HEK293 (cell line): ENCODE measurements at regions not wholly inside any gene's neighbourhood (a gene's known extent, or its start where the extent isn't known, plus 50 kb on each side); places are given as distances from the start of the nearest gene placed in this dataset.

Experiments used
- CTCF ChIA-PET: fragments of 350-600 bp; formaldehyde crosslinking; extraction: SDS; loops from one replicate; lab custom pipeline; 2021; ENCODE audit warnings: antibody characterized with exemption; lab: Yijun Ruan, JAX
- POLR2A ChIA-PET: fragments of 300-600 bp; formaldehyde crosslinking; extraction: SDS; loops from one replicate; lab custom pipeline; 2020; ENCODE audit warnings: antibody characterized with exemption, inconsistent platforms; lab: Yijun Ruan, JAX
- H3K27ac ChIP-seq: fragments of 200-500 bp; sonication (Bioruptor generic); 2 replicates; pipeline ENCODE4 v1.5.1; 2014; ENCODE audit warnings: low read depth, low read length, control low read depth, inconsistent platforms; ENCODE audit errors: extremely low read depth
- H3K36me3 ChIP-seq, 2 experiments: fragments of 200-500 bp in 1 of 2; sonication (Bioruptor generic) in 1 of 2; 1 replicate in 1 of 2; 2 replicates in 1 of 2; pipeline ENCODE4 v1.5.1; 2014 to 2017; ENCODE audit warnings: inconsistent platforms in 2 of 2, low read length in 2 of 2; ENCODE audit not compliant: control insufficient read depth in 2 of 2, insufficient read depth in 1 of 2
- H3K4me1 ChIP-seq: fragments of 200-500 bp; sonication (Bioruptor generic); 2 replicates; pipeline ENCODE4 v1.5.1; 2014; ENCODE audit warnings: mild to moderate bottlenecking, low read length, inconsistent platforms; ENCODE audit not compliant: control insufficient read depth, insufficient read depth
- H3K4me3 ChIP-seq: 2 replicates; pipeline ENCODE4 v1.5.1; 2011; ENCODE audit warnings: low read depth, mild to moderate bottlenecking, control low read depth, low read length, moderate library complexity
- H3K9me3 ChIP-seq: fragments of 200-500 bp; sonication (Bioruptor generic); 2 replicates; pipeline ENCODE4 v1.5.1; 2014; ENCODE audit warnings: low read depth, low read length, inconsistent platforms; ENCODE audit not compliant: control insufficient read depth, insufficient read depth
- FEZF1 ChIP-seq: fragments of 450-650 bp; formaldehyde crosslinking; IDR thresholded peaks from 2 replicates; pipeline ENCODE4 v1.5.1; 2016; ENCODE audit warnings: missing biosample characterization, missing genetic modification characterization
- KLF1 ChIP-seq: fragments of 450-650 bp; formaldehyde crosslinking; IDR thresholded peaks from 2 replicates; pipeline ENCODE4 v1.5.1; 2016; ENCODE audit warnings: missing biosample characterization, missing genetic modification characterization
- ZBTB17 ChIP-seq: fragments of 450-650 bp; formaldehyde crosslinking; IDR thresholded peaks from 2 replicates; pipeline ENCODE4 v1.5.1; 2016; ENCODE audit warnings: missing biosample characterization, missing genetic modification characterization
- ZNF2 ChIP-seq: fragments of 450-650 bp; formaldehyde crosslinking; IDR thresholded peaks from 2 replicates; pipeline ENCODE4 v1.5.1; 2016; ENCODE audit warnings: missing biosample characterization, missing genetic modification characterization
- ZNF274 ChIP-seq, 2 experiments: fragments of 200-500 bp in 1 of 2; fragments of 450-650 bp in 1 of 2; sonication (Bioruptor generic) in 1 of 2; formaldehyde crosslinking in 1 of 2; IDR thresholded peaks; 2 replicates each; pipeline versions ENCODE4 v1.5.1 to v1.6.1; 2014 to 2016; ENCODE audit warnings: borderline replicate concordance in 1 of 2, inconsistent platforms in 1 of 2, low read length in 1 of 2, missing biosample characterization in 1 of 2, missing genetic modification characterization in 1 of 2
- ZNF391 ChIP-seq: fragments of 450-650 bp; formaldehyde crosslinking; IDR thresholded peaks from 2 replicates; pipeline ENCODE4 v1.5.1; 2016; ENCODE audit warnings: low read depth, missing biosample characterization, missing genetic modification characterization, borderline replicate concordance
- ZNF510 ChIP-seq: fragments of 450-650 bp; formaldehyde crosslinking; IDR thresholded peaks from 2 replicates; pipeline ENCODE4 v1.5.1; 2018; ENCODE audit warnings: mild to moderate bottlenecking, missing genetic modification characterization, missing biosample characterization; ENCODE audit not compliant: insufficient replicate concordance
- ZNF596 ChIP-seq: fragments of 450-650 bp; IDR thresholded peaks from 2 replicates; pipeline ENCODE4 v1.5.0; 2018; ENCODE audit warnings: missing biosample characterization, mild to moderate bottlenecking, missing genetic modification characterization, moderate library complexity
- ZNF701 ChIP-seq: fragments of 450-650 bp; formaldehyde crosslinking; IDR thresholded peaks from 2 replicates; pipeline ENCODE4 v1.5.1; 2016; ENCODE audit warnings: missing biosample characterization, missing genetic modification characterization
- ZNF747 ChIP-seq: fragments of 450-650 bp; formaldehyde crosslinking; IDR thresholded peaks from 2 replicates; pipeline ENCODE4 v1.5.1; 2016; ENCODE audit warnings: missing biosample characterization, missing genetic modification characterization
- ZNF785 ChIP-seq: fragments of 450-650 bp; formaldehyde crosslinking; IDR thresholded peaks from 2 replicates; pipeline ENCODE4 v1.5.1; 2016; ENCODE audit warnings: missing biosample characterization, missing genetic modification characterization
- TF ChIP-seq, protein P1 (sequence below): fragments of 450-650 bp; IDR thresholded peaks from 2 replicates; pipeline ENCODE4 v1.5.1; 2018; ENCODE audit warnings: missing biosample characterization, missing genetic modification characterization
- TF ChIP-seq, protein P2 (sequence below): fragments of 450-650 bp; formaldehyde crosslinking; IDR thresholded peaks from 2 replicates; pipeline ENCODE4 v1.5.1; 2016; ENCODE audit warnings: missing biosample characterization, missing genetic modification characterization
- TF ChIP-seq, protein P3 (sequence below): fragments of 450-650 bp; formaldehyde crosslinking; IDR thresholded peaks from 2 replicates; pipeline ENCODE4 v1.5.1; 2016; ENCODE audit warnings: missing biosample characterization, missing genetic modification characterization
- TF ChIP-seq, protein P4 (sequence below): fragments of 450-650 bp; formaldehyde crosslinking; IDR thresholded peaks from 2 replicates; pipeline ENCODE4 v1.5.1; 2016; ENCODE audit warnings: missing biosample characterization, missing genetic modification characterization

DNA sequence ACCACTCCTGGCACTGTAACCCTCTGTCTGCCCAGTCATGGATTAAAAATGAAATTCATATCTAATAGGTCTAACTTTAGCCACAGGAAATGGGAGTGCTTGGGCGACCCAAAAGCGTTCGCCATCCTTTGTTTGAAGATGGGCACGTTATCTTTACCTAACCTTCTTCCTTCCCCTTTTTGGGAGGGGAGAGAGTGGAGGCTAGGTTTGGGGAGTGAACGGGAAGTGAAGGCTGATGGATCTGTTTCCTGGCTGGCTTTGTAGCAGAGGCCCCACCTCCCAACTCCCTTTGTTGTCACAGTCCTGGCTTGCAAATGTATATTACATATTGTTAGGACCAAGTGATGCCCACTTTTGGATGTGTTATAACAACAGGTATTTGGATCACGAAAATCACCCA is 98.1 kb upstream of the ARHGEF3 start:
- H3K36me3 ChIP-seq, result no peaks in the 10 kb centered on the region
- H3K27ac ChIP-seq, result no peak overlapping the region
- no peaks in the 10 kb centered on the region for H3K4me1 ChIP-seq
- CTCF ChIA-PET, result interaction anchor here (0.6 kb wide), 1 partner anchor 15 kb away, joined by 3 read pairs; no protein-coding TSS in a partner anchor
- POLR2A ChIA-PET, result no interaction called here
- H3K9me3 ChIP-seq, result no peaks in the 10 kb centered on the region
- no peak overlapping the region for H3K4me3 ChIP-seq
- TF ChIP-seq, protein P1, sequence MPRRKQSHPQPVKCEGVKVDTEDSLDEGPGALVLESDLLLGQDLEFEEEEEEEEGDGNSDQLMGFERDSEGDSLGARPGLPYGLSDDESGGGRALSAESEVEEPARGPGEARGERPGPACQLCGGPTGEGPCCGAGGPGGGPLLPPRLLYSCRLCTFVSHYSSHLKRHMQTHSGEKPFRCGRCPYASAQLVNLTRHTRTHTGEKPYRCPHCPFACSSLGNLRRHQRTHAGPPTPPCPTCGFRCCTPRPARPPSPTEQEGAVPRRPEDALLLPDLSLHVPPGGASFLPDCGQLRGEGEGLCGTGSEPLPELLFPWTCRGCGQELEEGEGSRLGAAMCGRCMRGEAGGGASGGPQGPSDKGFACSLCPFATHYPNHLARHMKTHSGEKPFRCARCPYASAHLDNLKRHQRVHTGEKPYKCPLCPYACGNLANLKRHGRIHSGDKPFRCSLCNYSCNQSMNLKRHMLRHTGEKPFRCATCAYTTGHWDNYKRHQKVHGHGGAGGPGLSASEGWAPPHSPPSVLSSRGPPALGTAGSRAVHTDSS (tag by site-specific recombination), result no peak
- no peak for TF ChIP-seq ZNF510 (tag by site-specific recombination)
- TF ChIP-seq ZNF274 (IDR thresholded peaks at IDR 0.05; ENCODE audit: low read length), result no peak
- TF ChIP-seq ZNF274 (tag by site-specific recombination; IDR thresholded peaks at IDR 0.05; ENCODE audit: borderline replicate concordance), result no peak
- TF ChIP-seq, protein P2, sequence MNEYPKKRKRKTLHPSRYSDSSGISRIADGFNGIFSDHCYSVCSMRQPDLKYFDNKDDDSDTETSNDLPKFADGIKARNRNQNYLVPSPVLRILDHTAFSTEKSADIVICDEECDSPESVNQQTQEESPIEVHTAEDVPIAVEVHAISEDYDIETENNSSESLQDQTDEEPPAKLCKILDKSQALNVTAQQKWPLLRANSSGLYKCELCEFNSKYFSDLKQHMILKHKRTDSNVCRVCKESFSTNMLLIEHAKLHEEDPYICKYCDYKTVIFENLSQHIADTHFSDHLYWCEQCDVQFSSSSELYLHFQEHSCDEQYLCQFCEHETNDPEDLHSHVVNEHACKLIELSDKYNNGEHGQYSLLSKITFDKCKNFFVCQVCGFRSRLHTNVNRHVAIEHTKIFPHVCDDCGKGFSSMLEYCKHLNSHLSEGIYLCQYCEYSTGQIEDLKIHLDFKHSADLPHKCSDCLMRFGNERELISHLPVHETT (tag by site-specific recombination), result no peak
- TF ChIP-seq ZNF747 (tag by site-specific recombination), result no peak

DNA sequence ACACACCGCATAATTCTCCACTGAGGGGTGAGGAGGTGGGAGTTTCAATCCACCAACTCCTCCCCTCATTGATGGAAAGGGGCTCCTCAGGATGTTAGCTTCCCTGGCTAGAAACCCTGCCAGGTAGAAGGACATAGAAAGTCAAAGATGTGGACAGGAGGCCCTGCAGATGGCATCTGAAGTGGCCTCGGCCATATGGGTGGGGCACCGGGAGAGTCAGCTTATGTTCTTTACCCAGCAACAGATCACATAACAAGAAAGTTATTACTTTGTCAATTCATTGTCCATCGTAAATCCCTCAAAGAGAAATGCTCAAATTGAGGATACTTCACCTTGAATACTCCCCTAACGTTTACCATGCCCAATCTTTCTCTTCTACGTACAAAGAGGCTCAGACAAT is 97.3 kb upstream of the ARHGEF3 start:
- no peaks in the 10 kb centered on the region for H3K4me1 ChIP-seq
- no peak overlapping the region for H3K27ac ChIP-seq
- POLR2A ChIA-PET, result no interaction called here
- no peak overlapping the region for H3K4me3 ChIP-seq
- no peaks in the 10 kb centered on the region for H3K36me3 ChIP-seq
- CTCF ChIA-PET, result no interaction called here
- no peaks in the 10 kb centered on the region for H3K9me3 ChIP-seq
- no peak for TF ChIP-seq KLF1
- TF ChIP-seq, protein P3, sequence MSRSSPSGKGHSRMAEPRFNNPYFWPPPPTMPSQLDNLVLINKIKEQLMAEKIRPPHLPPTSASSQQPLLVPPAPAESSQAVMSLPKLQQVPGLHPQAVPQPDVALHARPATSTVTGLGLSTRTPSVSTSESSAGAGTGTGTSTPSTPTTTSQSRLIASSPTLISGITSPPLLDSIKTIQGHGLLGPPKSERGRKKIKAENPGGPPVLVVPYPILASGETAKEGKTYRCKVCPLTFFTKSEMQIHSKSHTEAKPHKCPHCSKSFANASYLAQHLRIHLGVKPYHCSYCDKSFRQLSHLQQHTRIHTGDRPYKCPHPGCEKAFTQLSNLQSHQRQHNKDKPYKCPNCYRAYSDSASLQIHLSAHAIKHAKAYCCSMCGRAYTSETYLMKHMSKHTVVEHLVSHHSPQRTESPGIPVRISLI, result no peak
- no peak for TF ChIP-seq ZNF2 (tag by site-specific recombination)
- TF ChIP-seq FEZF1 (tag by site-specific recombination), result no peak
- TF ChIP-seq ZNF701 (tag by site-specific recombination), result no peak
- no peak for TF ChIP-seq ZBTB17 (tag by site-specific recombination)

DNA sequence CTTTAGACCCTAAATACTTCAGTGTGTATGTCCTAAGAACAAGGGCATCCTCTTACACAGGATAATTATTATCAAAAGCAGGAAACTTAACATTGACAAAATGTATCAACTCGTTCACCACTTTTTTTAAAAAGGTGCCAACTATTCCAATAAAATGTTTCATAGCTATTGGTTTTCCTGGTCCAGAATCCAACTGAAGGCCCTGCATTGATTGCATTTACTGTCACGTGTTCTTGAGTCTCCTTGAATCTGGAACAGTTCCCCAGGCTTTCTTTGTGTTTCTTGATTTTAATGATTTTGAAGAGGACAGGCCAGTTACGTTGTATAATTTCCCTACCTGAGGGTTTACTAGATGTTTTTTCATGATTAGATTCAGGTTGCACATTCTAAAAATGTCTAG is 94.6 kb upstream of the ARHGEF3 start:
- ChIA-PET POLR2A (no interaction called here), CTCF (no interaction called here)
- TF ChIP-seq, protein P4, sequence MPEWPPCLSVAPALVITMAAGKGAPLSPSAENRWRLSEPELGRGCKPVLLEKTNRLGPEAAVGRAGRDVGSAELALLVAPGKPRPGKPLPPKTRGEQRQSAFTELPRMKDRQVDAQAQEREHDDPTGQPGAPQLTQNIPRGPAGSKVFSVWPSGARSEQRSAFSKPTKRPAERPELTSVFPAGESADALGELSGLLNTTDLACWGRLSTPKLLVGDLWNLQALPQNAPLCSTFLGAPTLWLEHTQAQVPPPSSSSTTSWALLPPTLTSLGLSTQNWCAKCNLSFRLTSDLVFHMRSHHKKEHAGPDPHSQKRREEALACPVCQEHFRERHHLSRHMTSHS (tag by site-specific recombination), result no peak
- TF ChIP-seq ZNF391 (no peak), ZNF785 (tag by site-specific recombination) (no peak), ZNF596 (no peak)
- Histone ChIP-seq H3K4me1 (no peaks in the 10 kb centered on the region), H3K27ac (no peak overlapping the region), H3K4me3 (no peak overlapping the region), H3K9me3 (no peaks in the 10 kb centered on the region), H3K36me3 (no peaks in the 10 kb centered on the region)
